Stimulated activated CD4-positive, alpha-beta T cell treated with anti-CD3 and anti-CD28 coated beads, Interleukin-12 subunit alpha, Interleukin-12 subunit beta, amount 100 ng/mL, for 24 hours (primary cell): ENCODE measurements at regions not wholly inside any gene's neighbourhood (a gene's known extent, or its start where the extent isn't known, plus 50 kb on each side); places are given as distances from the start of the nearest gene placed in this dataset.

ENCODE experiments used
- DNase-seq, 2 experiments: peaks; one replicate each; pipeline ENCODE4 v3.0.0-alpha.2; 2020; ENCODE audit warnings: low read depth in 2 of 2

DNA sequence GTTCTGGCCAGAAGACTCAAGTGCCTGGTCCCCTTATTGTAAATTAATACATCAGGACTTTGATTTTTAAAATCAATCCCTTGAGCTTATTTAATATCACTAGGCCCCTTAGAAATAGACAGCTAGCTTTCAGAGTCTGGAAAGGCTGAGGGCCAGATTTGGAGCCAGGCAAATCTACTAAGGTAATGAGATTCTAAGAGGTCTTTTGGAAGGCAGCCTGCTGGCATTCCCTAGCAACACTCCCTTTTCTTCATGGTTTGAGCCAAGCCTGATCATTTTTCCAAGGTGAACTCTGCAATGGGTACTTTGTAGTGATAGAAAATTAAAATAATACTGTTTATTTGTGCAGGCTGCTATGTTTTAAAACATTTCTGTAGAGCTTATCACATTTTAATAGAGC, 378.5 kb downstream of the FAT4 start:
- no peak for DNase-seq

DNA sequence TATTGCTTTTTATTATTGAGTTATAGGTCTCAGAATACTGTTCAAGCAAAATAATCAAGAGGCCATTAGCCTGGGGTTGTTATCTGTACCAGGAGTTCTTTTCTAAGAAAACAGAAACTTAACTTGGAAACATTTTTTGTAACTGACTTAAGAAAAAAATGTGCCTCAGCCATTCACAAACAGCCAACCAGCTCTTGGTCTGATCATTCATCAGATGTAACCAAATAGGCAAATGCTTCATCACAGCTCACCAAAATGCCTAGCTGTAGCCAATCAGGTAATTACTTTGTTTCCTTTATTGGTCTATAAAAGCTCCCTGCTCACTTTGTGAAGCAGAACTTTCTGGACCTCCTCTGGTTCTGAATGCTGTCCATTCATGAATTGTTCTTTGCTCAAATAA, 387.7 kb downstream of the FAT4 start:
- DNase-seq: no peak

DNA sequence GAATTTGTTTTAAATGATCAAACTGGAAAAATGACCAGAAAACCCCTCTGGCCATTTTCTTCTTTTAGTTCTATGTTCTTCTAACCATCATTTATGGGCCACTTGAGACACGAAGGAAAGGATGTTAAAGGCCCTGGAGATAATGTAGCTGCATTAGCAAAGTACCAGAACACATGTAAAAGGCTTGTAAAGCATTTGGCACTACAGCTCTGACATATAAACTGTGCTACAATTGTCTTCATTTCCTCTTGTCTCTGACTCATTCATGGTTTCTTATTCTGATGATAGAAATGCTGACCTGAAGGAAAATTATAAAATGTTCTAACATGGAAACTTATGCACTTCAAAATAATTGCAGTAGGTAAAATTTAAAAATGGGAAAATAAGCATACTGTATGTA, 388.7 kb downstream of the FAT4 start:
- no peak for DNase-seq

DNA sequence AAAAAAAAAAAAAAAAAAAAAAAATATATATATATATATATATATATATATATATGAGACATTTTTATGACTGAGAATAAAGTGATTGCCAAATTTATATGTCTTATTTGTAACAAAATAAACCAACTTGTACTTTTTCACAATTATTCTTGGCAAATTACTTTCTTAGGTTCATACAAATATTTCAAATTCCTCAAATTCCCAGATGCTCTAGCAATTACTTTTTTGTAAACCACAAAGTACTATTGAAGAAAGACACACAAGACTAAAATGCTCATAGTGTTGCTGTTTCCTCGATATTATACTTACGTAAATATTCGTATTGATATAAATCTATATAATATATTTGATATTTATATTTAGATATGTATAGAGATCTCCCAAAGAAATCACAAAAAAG, 390.0 kb downstream of the FAT4 start:
- DNase-seq: no peak

DNA sequence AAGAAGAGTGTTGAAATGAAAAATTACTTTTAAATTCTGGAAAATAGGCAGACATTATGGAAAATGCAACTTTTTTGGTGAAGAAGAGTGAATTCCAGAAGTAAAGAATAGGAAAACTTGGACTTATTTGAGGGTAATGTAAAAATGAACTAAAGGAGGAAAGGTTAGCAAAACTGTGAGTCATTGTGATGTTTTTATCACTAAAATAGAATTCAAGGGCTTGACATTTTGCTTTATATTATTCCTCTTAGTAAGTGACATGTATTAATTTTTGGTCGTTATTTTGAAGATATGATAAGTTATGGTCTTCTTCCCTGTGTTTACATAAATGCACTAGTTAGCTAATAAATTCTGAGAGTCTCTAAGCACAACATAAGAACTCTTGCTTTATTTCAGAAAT, 390.9 kb downstream of the FAT4 start:
- DNase-seq: no peak

DNA sequence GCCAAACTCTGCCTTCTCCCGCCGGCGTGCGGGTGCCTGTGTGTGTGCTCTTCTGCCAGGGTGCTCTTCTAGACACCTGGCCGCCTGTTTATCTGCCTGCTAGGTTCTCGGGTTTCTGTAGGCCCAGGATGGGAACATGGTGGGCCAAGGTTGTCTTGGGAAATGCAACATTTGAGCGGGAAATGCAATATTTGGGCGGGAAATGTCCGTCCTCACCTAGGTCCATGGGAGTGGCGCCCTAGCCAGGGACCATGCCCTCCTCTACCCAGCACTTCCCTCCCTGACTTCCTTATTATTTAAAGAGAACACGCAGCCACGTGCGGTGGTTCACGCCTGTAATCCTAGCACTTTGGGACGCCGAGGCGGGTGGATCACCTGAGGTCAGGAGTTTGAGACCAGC, 392.6 kb downstream of the FAT4 start:
- no peak for DNase-seq

DNA sequence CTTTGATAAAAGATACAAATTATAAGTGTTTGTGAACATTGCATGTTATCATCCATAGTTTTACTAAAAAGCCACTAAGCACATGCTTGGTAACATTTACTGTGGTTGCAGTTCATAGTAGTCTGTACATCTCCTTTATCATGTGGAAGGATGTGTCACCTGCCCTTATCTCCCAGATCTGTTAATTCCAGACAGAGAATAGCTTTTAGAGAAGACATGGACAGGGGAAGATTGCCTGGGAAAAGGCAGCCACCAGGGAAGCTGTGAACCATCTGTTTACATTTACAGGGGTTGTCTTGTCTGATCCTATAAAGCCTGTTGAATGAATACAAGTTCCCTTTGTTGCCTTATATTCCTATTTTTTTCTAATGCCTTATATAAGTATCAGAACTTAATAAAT, 396.0 kb downstream of the FAT4 start:
- DNase-seq: no peak

DNA sequence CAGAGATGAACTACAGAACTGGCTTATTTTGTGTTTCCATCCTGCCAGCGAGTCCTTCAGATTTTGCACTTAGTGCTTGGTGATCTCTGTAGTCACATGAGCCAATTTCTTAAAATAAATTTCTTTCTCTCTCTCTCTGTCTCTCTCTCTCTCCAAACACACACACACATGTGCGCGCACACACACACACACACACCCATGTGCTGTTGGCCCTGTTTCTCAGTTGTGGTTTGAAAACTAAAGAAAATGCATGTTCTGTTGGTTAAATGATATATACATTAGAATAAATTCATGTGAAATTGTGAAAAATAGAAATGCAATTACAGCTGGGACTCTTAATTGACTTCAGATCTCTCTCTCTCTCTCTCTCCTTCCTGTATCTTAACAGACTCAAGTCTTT, 399.3 kb downstream of the FAT4 start:
- DNase-seq: no peak

DNA sequence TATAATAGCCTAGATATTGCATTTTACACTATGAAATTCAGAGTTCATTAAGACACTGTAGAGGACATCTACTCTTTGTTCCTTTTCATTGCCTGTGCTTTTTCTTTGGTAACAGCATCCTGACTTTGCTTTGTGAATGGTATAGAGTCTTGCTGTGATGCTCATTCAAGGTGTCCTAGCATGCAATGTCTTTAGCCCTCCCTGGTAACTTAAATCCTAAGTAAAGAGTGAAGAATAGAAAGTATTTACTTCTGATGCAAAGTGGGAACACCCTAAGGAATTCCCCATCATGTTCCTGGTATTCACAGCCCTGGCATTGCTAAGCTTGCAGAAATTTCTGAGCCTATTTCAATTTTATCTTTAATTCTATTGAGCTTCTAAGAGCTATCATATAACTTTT, 400.1 kb downstream of the FAT4 start:
- no peak for DNase-seq

DNA sequence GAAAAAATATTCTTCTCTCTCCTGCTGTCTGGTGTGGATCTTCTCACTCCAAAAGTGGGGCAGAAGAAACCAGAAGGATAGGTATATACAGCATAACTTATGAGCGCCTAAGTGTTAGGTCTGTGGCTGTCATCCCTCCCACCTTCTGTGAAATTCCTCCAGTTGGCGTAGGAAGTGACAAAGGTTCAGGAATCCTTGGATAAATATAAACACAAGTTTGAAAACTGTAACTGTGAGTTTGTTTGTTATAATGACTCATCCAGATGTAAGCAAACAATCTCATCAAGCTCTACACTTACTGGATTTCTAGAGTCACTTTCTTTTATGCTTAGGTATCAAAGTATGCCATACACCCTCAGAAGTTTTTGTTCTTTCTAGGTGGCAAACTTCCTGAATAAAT, 405.2 kb downstream of the FAT4 start:
- no peak for DNase-seq

DNA sequence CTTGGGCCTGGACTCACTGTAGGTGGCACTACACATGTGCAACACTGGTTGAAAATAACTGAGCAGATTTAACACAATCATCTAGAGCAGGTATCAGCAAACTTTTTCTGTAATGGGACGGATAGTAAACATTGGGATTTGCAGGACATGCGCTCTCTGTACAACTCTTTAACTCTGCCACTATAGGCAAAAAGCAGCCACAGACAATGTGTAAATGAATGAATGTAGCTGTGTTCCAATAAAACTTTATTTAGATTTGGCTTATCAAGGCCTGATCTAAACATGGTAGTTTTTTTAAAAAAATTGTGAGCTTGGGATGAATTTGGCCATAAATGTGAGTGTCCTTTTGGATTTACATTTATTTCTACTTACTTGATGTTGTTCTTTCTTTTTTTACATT, 407.3 kb downstream of the FAT4 start:
- no peak for DNase-seq

DNA sequence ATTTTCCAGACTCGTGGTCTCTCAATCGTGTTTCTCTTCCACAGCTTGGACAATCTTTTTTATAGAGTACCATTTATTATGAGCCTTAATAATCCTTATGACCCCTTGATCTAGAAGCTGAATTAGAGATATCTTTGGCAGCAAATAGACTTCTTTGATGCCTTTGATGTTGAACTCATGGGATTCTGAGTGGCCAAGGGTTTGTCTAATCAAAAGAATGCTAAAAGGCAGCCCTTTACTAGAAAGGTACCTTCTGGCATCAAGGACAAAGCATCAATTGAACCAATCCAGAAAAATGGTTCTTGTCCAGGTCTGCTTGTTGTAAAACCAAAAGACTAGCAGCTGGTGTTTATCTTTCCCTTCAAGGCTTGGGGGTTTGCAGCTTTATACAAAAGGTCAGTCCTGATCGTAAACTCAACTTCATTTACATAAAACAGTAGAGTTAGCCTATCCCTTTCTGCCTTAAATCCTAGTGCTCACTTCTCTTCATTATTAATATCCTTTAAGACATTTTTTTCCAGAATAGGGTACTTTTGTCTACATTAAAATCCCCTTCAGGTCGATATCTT, 411.3 kb downstream of the FAT4 start:
- no peak for DNase-seq

DNA sequence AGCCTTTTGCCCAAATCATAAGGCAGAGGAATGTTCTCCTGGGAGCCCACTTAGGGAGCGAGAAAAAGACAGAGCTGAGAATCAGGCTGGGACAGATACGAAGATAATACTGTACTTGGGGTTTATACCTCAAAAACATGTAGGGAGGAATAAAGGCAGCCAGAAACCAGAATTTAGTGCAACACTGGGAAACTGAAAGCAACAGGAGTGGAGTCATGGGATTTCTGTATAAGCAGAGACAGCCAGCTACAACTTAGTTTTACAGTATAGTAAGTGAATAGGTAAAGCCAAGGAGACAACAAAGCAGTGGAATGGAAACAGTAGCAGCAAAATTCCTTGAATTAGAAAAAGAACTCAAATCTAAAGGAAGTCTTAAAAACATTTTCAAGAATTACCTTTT, 413.2 kb downstream of the FAT4 start:
- no peak for DNase-seq

DNA sequence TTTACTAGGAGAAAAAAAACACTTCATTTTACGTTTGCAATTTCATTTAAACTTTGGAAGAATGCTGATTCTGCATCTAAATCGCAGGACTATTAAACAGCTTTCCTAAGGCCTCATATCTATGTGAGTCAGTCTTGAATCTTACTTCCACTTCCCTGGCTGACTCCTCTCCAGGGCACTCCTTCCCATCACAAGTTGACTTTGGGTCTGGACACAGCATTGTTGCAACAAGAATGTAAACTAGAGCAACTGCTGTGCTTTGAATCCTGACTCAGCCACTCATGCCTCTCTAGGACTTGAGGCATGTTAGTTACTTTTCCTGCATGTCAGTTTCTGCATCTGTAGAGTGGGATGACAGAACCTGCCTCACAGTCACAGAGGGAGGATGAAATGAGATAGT, 413.8 kb downstream of the FAT4 start:
- DNase-seq: no peak

DNA sequence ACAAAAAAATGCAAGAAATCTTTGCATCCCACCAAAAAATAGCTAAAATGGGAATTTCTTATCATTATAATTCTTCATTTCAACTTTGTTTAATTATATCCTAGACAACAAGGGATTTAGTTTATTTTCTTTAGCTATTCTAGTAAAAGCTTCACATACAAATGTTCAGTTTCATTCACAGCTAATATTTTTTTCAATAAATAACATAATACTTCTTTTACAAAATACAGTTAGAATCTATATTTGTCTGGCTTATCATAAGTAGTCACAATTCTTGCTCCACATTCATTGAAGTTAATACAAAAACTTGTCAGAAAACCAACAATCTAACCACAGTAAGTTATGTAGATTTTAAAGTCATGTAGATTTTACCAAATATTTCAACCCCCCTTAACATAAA, 414.4 kb downstream of the FAT4 start:
- no peak for DNase-seq

DNA sequence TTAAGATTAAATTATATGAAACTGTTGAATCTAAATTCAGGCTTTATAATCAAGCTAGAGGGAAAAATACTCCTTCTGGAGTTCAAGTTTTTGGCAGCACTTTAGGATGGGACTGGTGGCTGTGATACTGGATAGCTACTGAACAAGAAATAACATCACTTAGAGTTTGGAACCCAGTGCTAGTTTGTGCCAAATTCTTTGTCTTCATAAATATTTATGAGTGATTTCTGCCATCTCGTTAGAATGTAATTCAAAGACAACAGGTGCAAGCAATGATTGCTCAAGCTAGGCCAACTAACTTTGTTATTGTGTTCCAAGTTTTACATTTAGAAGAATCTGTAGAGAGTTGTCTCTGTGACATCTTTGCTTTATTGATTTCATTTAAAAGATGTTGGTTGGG, 417.9 kb downstream of the FAT4 start:
- no peak for DNase-seq

DNA sequence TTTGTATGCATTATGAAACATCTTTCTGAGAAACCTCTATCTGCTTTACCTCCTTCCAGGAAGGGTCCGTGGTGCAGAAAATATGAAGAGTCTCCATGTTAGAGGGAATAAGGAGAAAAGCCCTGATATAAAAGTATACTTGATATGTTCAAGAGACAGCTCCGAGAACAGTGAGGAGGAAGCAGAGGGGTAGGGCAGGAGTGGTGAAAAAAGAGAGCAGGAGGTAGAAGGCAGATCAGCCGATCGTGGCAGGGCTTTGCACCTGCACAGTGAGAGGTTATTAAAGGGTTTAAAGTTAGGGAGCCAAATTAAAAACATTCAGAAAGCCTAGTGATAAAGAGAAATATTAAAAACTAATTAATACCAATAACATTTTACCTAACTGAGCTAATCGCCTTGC, 419.7 kb downstream of the FAT4 start:
- DNase-seq: no peak

DNA sequence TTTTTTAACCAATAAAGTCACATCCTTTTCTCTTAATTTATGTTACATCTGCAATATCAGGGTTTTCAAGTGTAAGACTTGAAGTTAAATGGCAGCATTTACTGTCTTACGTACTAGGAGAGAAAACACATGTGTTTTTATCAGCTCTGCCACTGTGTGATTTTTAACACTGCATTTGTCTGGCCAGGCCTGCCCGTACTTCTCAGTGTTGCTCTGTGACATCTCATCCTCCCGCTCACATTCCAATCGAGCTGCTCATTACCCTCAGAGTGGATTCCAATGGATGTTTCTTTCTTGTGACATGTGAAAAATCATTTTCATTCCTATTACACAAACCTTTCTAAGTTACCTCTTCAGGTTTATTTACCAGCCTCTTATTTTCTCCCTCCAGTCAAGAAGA, 420.3 kb downstream of the FAT4 start:
- no peak for DNase-seq

DNA sequence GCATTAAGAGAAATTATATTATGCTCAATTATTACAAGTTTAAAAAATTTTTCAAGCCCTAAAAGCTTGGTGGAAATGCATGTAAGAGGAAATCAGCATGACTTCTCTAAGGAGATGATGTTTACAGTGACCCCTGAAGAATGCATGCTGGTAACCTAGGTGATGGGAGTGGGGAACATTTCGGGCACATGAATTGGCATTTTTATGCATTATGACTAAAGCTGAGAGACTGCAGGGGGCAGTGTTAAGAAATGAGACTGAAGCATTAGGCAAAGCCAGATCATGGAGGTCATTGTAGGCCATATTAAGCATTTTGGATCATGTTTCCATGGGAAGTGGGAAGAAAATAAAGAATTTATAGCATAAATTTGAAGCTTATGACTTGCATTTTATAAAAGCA, 421.3 kb downstream of the FAT4 start:
- no peak for DNase-seq

DNA sequence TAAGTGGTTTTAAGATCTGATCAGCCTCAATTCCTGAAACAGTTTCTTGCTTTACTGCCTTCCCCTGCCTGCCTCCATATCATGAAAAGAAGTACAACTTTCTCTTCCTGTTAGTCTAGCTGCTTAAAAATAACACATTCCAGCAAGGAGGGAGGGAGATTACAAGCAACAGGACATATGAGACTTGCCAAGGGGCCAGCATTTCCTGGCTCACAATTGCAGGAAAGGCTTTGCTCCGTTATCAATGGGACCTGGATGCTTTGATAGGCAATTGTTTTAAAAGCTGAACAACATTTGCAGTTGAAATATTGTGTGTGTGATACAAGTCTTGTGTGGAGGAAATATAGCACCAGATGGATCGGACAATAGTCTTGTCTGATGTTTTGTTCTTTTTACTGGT, 425.0 kb downstream of the FAT4 start:
- no peak for DNase-seq

DNA sequence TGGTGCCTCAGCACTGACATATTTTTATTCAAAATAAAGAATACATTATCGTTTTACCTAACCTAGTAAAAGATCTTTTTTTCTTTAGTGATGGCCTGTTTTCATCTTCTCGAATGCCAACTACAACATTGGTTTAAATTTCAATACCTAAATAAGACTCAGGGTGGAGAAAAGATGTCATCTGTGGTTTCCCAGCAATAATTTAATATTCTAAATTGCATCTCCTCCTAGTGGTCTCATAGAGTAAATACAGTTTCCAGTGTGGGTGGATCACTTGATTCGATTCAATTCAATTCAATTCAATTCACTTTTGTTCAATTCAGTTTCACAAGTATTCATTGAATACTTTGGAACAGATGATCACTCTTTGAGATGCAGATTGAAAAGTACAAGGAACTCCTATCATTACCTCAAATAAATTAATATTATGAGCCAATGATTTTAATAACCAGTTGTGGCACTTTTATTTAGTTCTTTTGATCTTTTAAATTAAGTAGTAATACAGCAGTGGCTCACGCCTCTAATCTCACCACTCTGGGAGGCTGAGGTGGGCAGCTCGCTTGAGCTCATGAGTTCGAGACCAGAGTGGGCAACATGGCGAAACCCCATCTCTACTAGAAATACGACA, 427.2 kb downstream of the FAT4 start:
- no peak for DNase-seq

DNA sequence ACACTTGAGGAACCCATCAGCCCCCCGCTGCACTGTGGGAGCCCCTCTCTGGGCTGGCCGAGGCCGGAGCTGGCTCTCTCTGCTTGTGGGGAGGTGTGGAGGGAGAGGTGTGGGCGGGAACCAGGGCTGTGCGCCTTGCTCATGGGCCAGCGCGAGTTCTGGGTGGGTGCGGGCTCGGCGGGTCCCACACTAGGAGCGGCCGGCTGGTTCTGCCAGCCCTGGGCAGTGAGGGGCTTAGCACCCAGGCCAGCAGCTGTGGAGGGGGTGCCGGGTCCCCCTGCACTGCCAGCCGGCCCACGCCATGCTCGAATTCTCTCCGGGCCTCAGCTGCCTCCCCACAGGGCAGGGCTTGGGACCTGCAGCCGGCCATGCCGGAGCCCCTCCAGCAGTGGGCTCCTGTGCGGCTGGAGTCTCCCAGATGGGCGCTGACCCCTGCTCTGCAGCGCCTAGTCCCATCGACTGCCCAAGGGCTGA, 430.2 kb downstream of the FAT4 start:
- DNase-seq: no peak

DNA sequence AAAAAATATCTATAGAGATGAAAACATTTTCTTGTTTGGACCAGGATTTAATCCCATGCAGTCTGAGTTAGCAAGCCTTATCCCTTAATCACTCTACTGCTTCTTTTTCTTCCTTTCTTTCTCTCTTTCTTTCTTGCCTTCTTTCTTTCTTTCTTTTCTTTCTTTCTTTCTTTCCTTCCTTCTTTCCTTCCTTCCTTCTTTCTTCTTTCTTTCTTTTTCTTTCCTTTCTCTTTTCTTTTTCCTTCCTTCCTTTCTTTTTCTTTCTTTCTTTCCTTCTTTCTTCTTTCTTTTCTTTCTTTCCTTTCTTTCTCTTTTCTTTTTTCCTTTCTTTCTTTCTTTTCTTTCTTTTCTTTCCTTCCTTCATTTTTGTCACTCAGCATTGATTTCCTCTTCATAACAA, 434.6 kb downstream of the FAT4 start:
- no peak for DNase-seq

DNA sequence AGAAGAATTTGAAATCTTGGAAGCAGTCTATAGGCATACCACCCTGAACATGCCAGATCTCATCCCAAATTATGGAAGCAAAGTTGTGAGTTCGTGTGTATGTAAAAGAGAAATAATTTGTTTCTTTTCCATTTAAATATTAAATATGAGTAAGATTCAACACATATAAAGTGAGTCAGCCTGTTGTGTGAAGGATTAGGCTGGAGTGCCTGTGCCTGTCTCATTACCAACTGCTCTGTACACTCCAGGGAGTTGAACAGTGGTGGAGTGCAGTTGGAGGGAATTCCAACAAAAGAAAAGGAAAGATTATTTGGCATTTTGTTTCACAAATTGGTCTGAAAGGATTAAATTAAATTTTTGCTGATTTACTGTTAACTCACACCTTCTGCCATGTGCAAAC, 435.6 kb downstream of the FAT4 start:
- DNase-seq: no peak
